IMR-90 (cell line): ENCODE measurements at regions not wholly inside any gene's neighbourhood (a gene's known extent, or its start where the extent isn't known, plus 50 kb on each side); places are given as distances from the start of the nearest gene placed in this dataset.

Experiments used
- ATAC-seq: fragments of 200-7000 bp; cut with Tn5 transposase; 2 replicates; pipeline ENCODE4 v1.9.1; 2020; ENCODE audit warnings: low read depth, mild to moderate bottlenecking, moderate library complexity
- BruUV-seq: library from RNA; stranded (reverse); fragments of 400-500 nt; replicated peaks from 2 replicates; lab custom pipeline; 2021; lab: Mats Ljungman, UMichigan
- CTCF ChIA-PET: fragments of 300-600 bp; formaldehyde crosslinking; extraction: SDS; loops from one replicate; lab custom pipeline; 2021; ENCODE audit warnings: antibody characterized with exemption; lab: Yijun Ruan, JAX
- POLR2A ChIA-PET: fragments of 300-600 bp; sonication (Branson Sonifier 250); formaldehyde crosslinking; loops from one replicate; lab custom pipeline; 2022; ENCODE audit warnings: antibody characterized with exemption; ENCODE audit not compliant: unreplicated experiment; lab: Charles Lee
- DNase-seq: peaks from one replicate; pipeline ENCODE4 v3.0.0; 2013
- H2AFZ ChIP-seq: replicated peaks from 2 replicates; pipeline ENCODE3; 2013; ENCODE audit warnings: low read length, mild to moderate bottlenecking; ENCODE audit not compliant: poor library complexity
- H2AK5ac ChIP-seq: 2 replicates; pipeline ENCODE4 v1.6.1; 2013; ENCODE audit warnings: low read depth, low read length, inconsistent platforms
- H2AK9ac ChIP-seq: replicated peaks from 2 replicates; pipeline ENCODE3; 2013; ENCODE audit warnings: mild to moderate bottlenecking, low read depth, low read length, moderate library complexity; ENCODE audit not compliant: poor library complexity
- H2BK120ac ChIP-seq: 2 replicates; pipeline ENCODE4 v1.6.1; 2013; ENCODE audit warnings: low read depth, low read length, inconsistent platforms
- H2BK15ac ChIP-seq: 3 replicates; pipeline ENCODE4 v1.6.1; 2013; ENCODE audit warnings: low read depth, low read length, inconsistent platforms
- H2BK20ac ChIP-seq: 2 replicates; pipeline ENCODE4 v1.6.1; 2013; ENCODE audit warnings: low read depth, mild to moderate bottlenecking, inconsistent platforms, low read length, moderate library complexity
- H2BK5ac ChIP-seq: 2 replicates; pipeline ENCODE4 v1.6.1; 2013; ENCODE audit warnings: mild to moderate bottlenecking, low read depth, low read length, inconsistent platforms; ENCODE audit not compliant: poor library complexity, severe bottlenecking
- H3K14ac ChIP-seq: replicated peaks from 2 replicates; pipeline ENCODE4 v1.6.1; 2013; ENCODE audit warnings: low read depth, low read length, inconsistent platforms
- H3K18ac ChIP-seq: 2 replicates; pipeline ENCODE4 v1.6.1; 2013; ENCODE audit warnings: low read depth, low read length, control low read depth
- H3K23ac ChIP-seq: 2 replicates; pipeline ENCODE4 v1.6.1; 2013; ENCODE audit warnings: low read depth, low read length, inconsistent platforms
- H3K27ac ChIP-seq: 2 replicates; pipeline ENCODE4 v1.5.1; 2013; ENCODE audit warnings: mild to moderate bottlenecking, control low read depth, low read length; ENCODE audit not compliant: insufficient read depth
- H3K27me3 ChIP-seq: 2 replicates; pipeline ENCODE4 v1.6.1; 2013; ENCODE audit warnings: low read length; ENCODE audit not compliant: control insufficient read depth, insufficient read depth
- H3K36me3 ChIP-seq: 2 replicates; pipeline ENCODE4 v1.6.1; 2013; ENCODE audit warnings: low read length, mixed read lengths; ENCODE audit not compliant: control insufficient read depth, insufficient read depth
- H3K4ac ChIP-seq: 2 replicates; pipeline ENCODE4 v1.6.1; 2013; ENCODE audit warnings: low read depth, low read length, inconsistent platforms
- H3K4me1 ChIP-seq: 2 replicates; pipeline ENCODE4 v1.6.1; 2013; ENCODE audit warnings: low read length, mixed read lengths; ENCODE audit not compliant: control insufficient read depth, insufficient read depth
- H3K4me2 ChIP-seq: 2 replicates; pipeline ENCODE4 v1.6.1; 2013; ENCODE audit warnings: low read depth, mild to moderate bottlenecking, control low read depth, low read length, moderate library complexity
- H3K4me3 ChIP-seq: 2 replicates; pipeline ENCODE4 v1.5.1; 2013; ENCODE audit warnings: low read depth, mild to moderate bottlenecking, control low read depth, low read length, moderate library complexity; ENCODE audit not compliant: insufficient read depth
- H3K56ac ChIP-seq: 2 replicates; pipeline ENCODE4 v1.6.1; 2013; ENCODE audit warnings: low read length, inconsistent platforms; ENCODE audit not compliant: insufficient read depth; ENCODE audit errors: extremely low read depth
- H3K79me1 ChIP-seq, 2 experiments: 2 replicates each; pipeline ENCODE4 v1.6.1; 2013; ENCODE audit warnings: low read length in 2 of 2, inconsistent platforms in 1 of 2, low read depth in 1 of 2
- H3K9ac ChIP-seq: 2 replicates; pipeline ENCODE4 v1.6.1; 2013; ENCODE audit warnings: low read depth, low read length, control low read depth
- H3K9me1 ChIP-seq: 2 replicates; pipeline ENCODE4 v1.6.1; 2013; ENCODE audit warnings: low read length, inconsistent platforms; ENCODE audit not compliant: insufficient read depth
- H3K9me3 ChIP-seq: 2 replicates; pipeline ENCODE4 v1.6.1; 2013; ENCODE audit warnings: low read length; ENCODE audit not compliant: control insufficient read depth, insufficient read depth
- H4K20me1 ChIP-seq: 2 replicates; pipeline ENCODE4 v1.6.1; 2013; ENCODE audit warnings: low read length, inconsistent platforms; ENCODE audit not compliant: insufficient read depth
- H4K5ac ChIP-seq: 2 replicates; pipeline ENCODE4 v1.6.1; 2013; ENCODE audit warnings: mild to moderate bottlenecking, low read depth, low read length, control low read depth
- H4K8ac ChIP-seq, 2 experiments: 2 replicates each; pipeline ENCODE4 v1.6.1; 2013; ENCODE audit warnings: low read depth in 2 of 2, low read length in 2 of 2, control low read depth in 1 of 2, inconsistent platforms in 1 of 2
- H4K91ac ChIP-seq: 2 replicates; pipeline ENCODE4 v1.6.1; 2013; ENCODE audit warnings: low read depth, low read length, inconsistent platforms; ENCODE audit not compliant: insufficient read depth
- BHLHE40 ChIP-seq: fragments of 150-350 bp; IDR thresholded peaks from 2 replicates; pipeline ENCODE4 v1.6.1; 2016; ENCODE audit warnings: mild to moderate bottlenecking, low read depth, low read length
- CHD1 ChIP-seq: IDR thresholded peaks from 2 replicates; pipeline ENCODE4 v1.6.1; 2012; ENCODE audit warnings: low read depth, low read length, improper control_type of control experiment
- CTCF ChIP-seq: conservative IDR thresholded peaks from 2 replicates; pipeline ENCODE4 v1.5.1; 2012; ENCODE audit warnings: mild to moderate bottlenecking, low read depth, low read length, improper control_type of control experiment
- FOS ChIP-seq: fragments of 150-350 bp; IDR thresholded peaks from 2 replicates; pipeline ENCODE4 v1.6.1; 2016; ENCODE audit warnings: low read depth, low read length
- MAFK ChIP-seq: IDR thresholded peaks from 2 replicates; pipeline ENCODE4 v1.6.1; 2012; ENCODE audit warnings: low read depth, low read length, improper control_type of control experiment
- MAZ ChIP-seq: IDR thresholded peaks from 2 replicates; pipeline ENCODE4 v1.6.1; 2012; ENCODE audit warnings: low read depth, mild to moderate bottlenecking, low read length, improper control_type of control experiment, moderate library complexity, borderline replicate concordance
- MXI1 ChIP-seq: IDR thresholded peaks from 2 replicates; pipeline ENCODE4 v1.6.1; 2012; ENCODE audit warnings: low read depth, mild to moderate bottlenecking, low read length, moderate library complexity, borderline replicate concordance
- NFE2L2 ChIP-seq: fragments of 150-350 bp; IDR thresholded peaks from 2 replicates; pipeline ENCODE4 v1.6.1; 2016; ENCODE audit warnings: low read depth, mild to moderate bottlenecking, low read length
- POLR2A ChIP-seq: IDR thresholded peaks from 2 replicates; pipeline ENCODE4 v1.6.1; 2012; ENCODE audit warnings: mild to moderate bottlenecking, low read depth, low read length
- RFX5 ChIP-seq: IDR thresholded peaks from 2 replicates; pipeline ENCODE4 v1.8.0; 2012; ENCODE audit warnings: low read depth, mild to moderate bottlenecking, low read length, moderate library complexity
- SMC3 ChIP-seq: fragments of 150-350 bp; IDR thresholded peaks from 2 replicates; pipeline ENCODE4 v1.6.1; 2016; ENCODE audit warnings: low read depth, mild to moderate bottlenecking, antibody characterized with exemption, low read length, moderate library complexity
- USF2 ChIP-seq: fragments of 150-350 bp; IDR thresholded peaks from 2 replicates; pipeline ENCODE4 v1.6.1; 2017; ENCODE audit warnings: mild to moderate bottlenecking, antibody characterized with exemption, low read length, low read depth
- dilution Hi-C: fragments of 300-500 bp; cut with HindIII; formaldehyde crosslinking; loops from one replicate; pipeline ENCODE4 v1.14.3; 2018; ENCODE audit warnings: low sequenced_read_pairs; ENCODE audit not compliant: unreplicated experiment
- in situ Hi-C: fragments of 300-500 bp; cut with MboI; formaldehyde crosslinking; loops from 3 replicates; pipeline ENCODE4 v1.14.3; 2019; ENCODE audit warnings: low sequenced_read_pairs, inconsistent platforms, mixed read lengths
- intact Hi-C: fragments of 100-400 bp; cut with micrococcal nuclease; formaldehyde crosslinking; loops from 2 replicates; pipeline ENCODE4 v1.10.0; 2022

DNA sequence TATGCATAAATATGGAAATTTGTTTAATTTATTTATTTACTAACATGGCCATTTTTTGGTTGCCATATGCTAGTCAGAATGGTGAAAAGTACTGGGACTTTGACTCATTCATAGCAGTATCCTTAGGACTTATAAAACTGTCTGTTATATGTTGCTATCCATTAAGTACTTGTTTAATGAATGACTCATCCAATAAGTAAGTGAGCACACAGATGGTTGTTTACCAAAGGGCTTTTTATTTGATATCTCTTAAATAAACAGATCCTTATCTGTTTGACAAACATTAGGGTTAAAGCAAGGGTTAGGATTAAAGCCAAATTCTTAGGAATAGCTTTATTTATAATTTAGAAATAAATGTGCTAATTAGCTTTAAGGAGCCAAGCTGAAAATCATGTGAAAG is 183.4 kb downstream of the FBXO4 start:
- no peak overlapping the region for H3K27ac ChIP-seq
- H3K79me1 ChIP-seq = no peaks in the 10 kb centered on the region
- H3K23ac ChIP-seq = no peak overlapping the region
- no peak overlapping the region for H3K4me2 ChIP-seq
- ChIA-PET CTCF (no interaction called here), POLR2A (no interaction called here)
- no peak overlapping the region for H2BK20ac ChIP-seq
- H3K4ac ChIP-seq = no peak overlapping the region
- H2AK5ac ChIP-seq = no peak overlapping the region
- no peak overlapping the region for H4K5ac ChIP-seq
- BruUV-seq = no TSS peak
- 0 out of 2 replicates have a peak, but pooled peaks cover 2% of the 10 kb centered on the region for H3K9me3 ChIP-seq
- ATAC-seq (no peak), DNase-seq (no peak)
- no peaks in the 10 kb centered on the region for H3K4me1 ChIP-seq
- H4K8ac ChIP-seq = no peak overlapping the region
- H3K14ac ChIP-seq = no peak overlapping the region
- in situ Hi-C loops (no loop called here), intact Hi-C loops (no loop called here), dilution Hi-C loops (no loop called here)
- H3K9ac ChIP-seq = no peak overlapping the region
- no peak overlapping the region for H3K18ac ChIP-seq
- no peak overlapping the region for H3K4me3 ChIP-seq
- H3K27me3 ChIP-seq = no peaks in the 10 kb centered on the region
- no peak for TF ChIP-seq USF2
- TF ChIP-seq FOS = no peak
- no peak for TF ChIP-seq NFE2L2
- no peak for TF ChIP-seq RFX5
- no peak for TF ChIP-seq SMC3
- no peak for TF ChIP-seq MXI1
- no peak for TF ChIP-seq MAZ
- no peak for TF ChIP-seq CHD1
- no peak for TF ChIP-seq BHLHE40
- no peak for TF ChIP-seq CTCF
- no peak for TF ChIP-seq MAFK
- no peak for TF ChIP-seq POLR2A
- H2AFZ ChIP-seq = no peak overlapping the region
- no peak overlapping the region for H3K56ac ChIP-seq
- H2BK5ac ChIP-seq = no peak overlapping the region
- H2BK120ac ChIP-seq = no peak overlapping the region
- no peaks in the 10 kb centered on the region for H3K36me3 ChIP-seq
- H3K9me1 ChIP-seq = no peaks in the 10 kb centered on the region
- no peaks in the 10 kb centered on the region for H4K20me1 ChIP-seq
- no peak overlapping the region for H2AK9ac ChIP-seq
- no peak overlapping the region for H4K91ac ChIP-seq
- no peak overlapping the region for H2BK15ac ChIP-seq
